HepG2 (cell line): ENCODE measurements at regions not wholly inside any gene's neighbourhood (a gene's known extent, or its start where the extent isn't known, plus 50 kb on each side); places are given as distances from the start of the nearest gene placed in this dataset.

ENCODE experiments used
- ATAC-seq: fragments of 200-7000 bp; cut with Tn5 transposase; 3 replicates; pipeline ENCODE4 v1.9.1; 2020; ENCODE audit warnings: mild to moderate bottlenecking, moderate library complexity
- BruUV-seq: library from RNA; stranded (reverse); fragments of 400-500 nt; replicated peaks from 2 replicates; lab custom pipeline; 2021; lab: Mats Ljungman, UMichigan
- CTCF ChIA-PET: fragments of 300-600 bp; formaldehyde crosslinking; extraction: SDS; loops from one replicate; lab custom pipeline; 2021; ENCODE audit warnings: low total read pairs, inconsistent platforms, low intra/inter-chr PET ratio; lab: Yijun Ruan, JAX
- POLR2A ChIA-PET: fragments of 350-600 bp; sonication (Branson Sonifier 250); formaldehyde crosslinking; loops from one replicate; lab custom pipeline; 2020; ENCODE audit warnings: antibody characterized with exemption, inconsistent platforms; lab: Yijun Ruan, JAX
- DNase-seq: peaks from one replicate; pipeline ENCODE4 v3.0.0-alpha.2; 2015; ENCODE audit warnings: low spot score
- FAIRE-seq: peaks from 3 replicates; lab custom pipeline; 2011; peaks lifted over from hg19 to GRCh38; lab: Jason Lieb, UNC
- H2AFZ ChIP-seq: one replicate; pipeline ENCODE4 v1.6.1; 2011; ENCODE audit warnings: low read length, inconsistent platforms
- H3K27ac ChIP-seq: fragments of 300-600 bp; 3 replicates; pipeline ENCODE4 v1.8.0; 2011; ENCODE audit warnings: mixed run types, mild to moderate bottlenecking, mixed read lengths, low read length, inconsistent platforms; ENCODE audit not compliant: insufficient read depth; ENCODE audit errors: extremely low read length
- H3K27me3 ChIP-seq, 2 experiments: fragments of 200-600 bp in 1 of 2; 2 replicates in 1 of 2; 3 replicates in 1 of 2; pipeline versions ENCODE4 v1.6.0 to v1.8.0; 2011; ENCODE audit warnings: low read length in 2 of 2, mild to moderate bottlenecking in 2 of 2, moderate library complexity in 2 of 2, inconsistent platforms in 1 of 2; ENCODE audit not compliant: insufficient read depth in 2 of 2, control insufficient read depth in 1 of 2
- H3K36me3 ChIP-seq, 2 experiments: fragments of 200-600 bp in 1 of 2; replicated peaks in 1 of 2; 2 replicates in 1 of 2; 3 replicates in 1 of 2; pipeline versions ENCODE4 v1.5.1 to v1.8.0; 2011; ENCODE audit warnings: low read length in 2 of 2, inconsistent platforms in 1 of 2; ENCODE audit not compliant: insufficient read depth in 2 of 2, control insufficient read depth in 1 of 2
- H3K4me1 ChIP-seq: 2 replicates; pipeline ENCODE4 v1.5.1; 2012; ENCODE audit warnings: low read length, inconsistent platforms; ENCODE audit not compliant: insufficient read depth
- H3K4me2 ChIP-seq: 2 replicates; pipeline ENCODE4 v1.6.0; 2011; ENCODE audit warnings: low read depth, low read length, inconsistent platforms
- H3K4me3 ChIP-seq, 3 experiments: fragments of 200-600 bp in 1 of 3; sonication (generic), shearing (Covaris generic) in 1 of 3; replicated peaks in 1 of 3; 2 replicates each; pipeline ENCODE4 v1.5.1; 2011 to 2016; ENCODE audit warnings: low read length in 3 of 3, inconsistent platforms in 2 of 3, low read depth in 2 of 3, mild to moderate bottlenecking in 2 of 3, control low read depth in 1 of 3, mixed read lengths in 1 of 3; ENCODE audit not compliant: insufficient read depth in 1 of 3
- H3K79me2 ChIP-seq: one replicate; pipeline ENCODE4 v1.6.1; 2011; ENCODE audit warnings: low read length, inconsistent platforms; ENCODE audit not compliant: insufficient read depth
- H3K9ac ChIP-seq: 2 replicates; pipeline ENCODE4 v1.6.0; 2011; ENCODE audit warnings: mild to moderate bottlenecking, low read depth, low read length, inconsistent platforms; ENCODE audit not compliant: insufficient read depth
- H3K9me3 ChIP-seq: 2 replicates; pipeline ENCODE4 v1.5.1; 2012; ENCODE audit warnings: mild to moderate bottlenecking, low read length
- H4K20me1 ChIP-seq: 2 replicates; pipeline ENCODE4 v1.6.0; 2011; ENCODE audit warnings: inconsistent platforms, mild to moderate bottlenecking, low read length, moderate library complexity; ENCODE audit not compliant: insufficient read depth
- BORCS8-MEF2B ChIP-seq: sonication (generic); formaldehyde crosslinking; IDR thresholded peaks from 2 replicates; pipeline ENCODE4 v1.8.0; 2022; ENCODE audit warnings: mild to moderate bottlenecking, missing genetic modification reagents
- CENPBD1 ChIP-seq: sonication (generic); formaldehyde crosslinking; IDR thresholded peaks from 2 replicates; pipeline ENCODE4 v1.8.0; 2022; ENCODE audit warnings: missing genetic modification reagents, low read depth, mild to moderate bottlenecking, borderline replicate concordance
- FOXO4 ChIP-seq: sonication (generic); formaldehyde crosslinking; conservative IDR thresholded peaks from 2 replicates; pipeline ENCODE4 v1.8.1; 2023; ENCODE audit warnings: missing genetic modification reagents
- KMT2B ChIP-seq: IDR thresholded peaks from 2 replicates; pipeline ENCODE4 v1.6.1; 2016; ENCODE audit warnings: missing genetic modification reagents, missing compliant biosample characterization
- PATZ1 ChIP-seq: sonication (generic); formaldehyde crosslinking; IDR thresholded peaks from 2 replicates; pipeline ENCODE4 v1.4.0; 2020; ENCODE audit warnings: missing genetic modification reagents
- SNAPC2 ChIP-seq: sonication (generic); formaldehyde crosslinking; IDR thresholded peaks from 2 replicates; pipeline ENCODE4 v1.8.1; 2022; ENCODE audit warnings: mild to moderate bottlenecking, missing genetic modification reagents
- SSRP1 ChIP-seq: IDR thresholded peaks from 2 replicates; pipeline ENCODE4 v1.6.1; 2016; ENCODE audit warnings: control low read depth
- TOE1 ChIP-seq: sonication (generic); formaldehyde crosslinking; IDR thresholded peaks from 2 replicates; pipeline ENCODE4 v1.4.0; 2020; ENCODE audit warnings: mild to moderate bottlenecking, missing genetic modification reagents
- TP53 ChIP-seq: sonication (generic); formaldehyde crosslinking; conservative IDR thresholded peaks from 2 replicates; pipeline ENCODE4 v1.4.0; 2020; ENCODE audit warnings: missing genetic modification reagents
- ZBTB3 ChIP-seq: sonication (generic); formaldehyde crosslinking; IDR thresholded peaks from 2 replicates; pipeline ENCODE4 v1.4.0; 2020; ENCODE audit warnings: low read depth, mild to moderate bottlenecking, moderate library complexity, missing genetic modification reagents, borderline replicate concordance
- ZHX2 ChIP-seq, 2 experiments: sonication (generic) in 1 of 2; formaldehyde crosslinking in 1 of 2; IDR thresholded peaks; 2 replicates each; pipeline versions ENCODE4 v1.6.1 to v1.9.0; 2014 to 2022; ENCODE audit warnings: antibody characterized with exemption in 1 of 2, borderline replicate concordance in 1 of 2, inconsistent platforms in 1 of 2, low read depth in 1 of 2, missing genetic modification reagents in 1 of 2
- ZNF207 ChIP-seq: fragments of 450-650 bp; IDR thresholded peaks from 2 replicates; pipeline ENCODE4 v1.6.1; 2016; ENCODE audit warnings: antibody characterized with exemption, borderline replicate concordance
- ZNF562 ChIP-seq: sonication (generic); formaldehyde crosslinking; IDR thresholded peaks from 2 replicates; pipeline ENCODE4 v1.8.0; 2022; ENCODE audit warnings: missing genetic modification reagents, borderline replicate concordance
- ZNF639 ChIP-seq: conservative IDR thresholded peaks from 2 replicates; pipeline ENCODE4 v1.6.1; 2018; ENCODE audit warnings: missing genetic modification reagents
- WGBS: methylation state at CpG from one replicate; pipeline ENCODE4 v1.1.6; 2017; ENCODE audit warnings: low lambda C conversion rate; 5-methylcytosine and 5-hydroxymethylcytosine counted together
- in situ Hi-C: cut with HindIII; loops from 2 replicates; pipeline ENCODE4 v1.10.0; 2017; ENCODE audit warnings: low pct_unique_long_range_greater_than_20kb; ENCODE audit not compliant: extremely low pct_ligation_motif_present
- intact Hi-C: fragments of 100-400 bp; cut with micrococcal nuclease; formaldehyde crosslinking; loops from one replicate; pipeline ENCODE4 v1.10.0; 2022; ENCODE audit not compliant: unreplicated experiment

GRCh38 chr2:138306626-138307025 lies 194.9 kb upstream of the SPOPL start:
- no peaks in the 10 kb centered on the region for H3K9me3 ChIP-seq
- FAIRE-seq = no peak
- 94% methylated on average over 3 of the region's 3 CpGs for WGBS
- no peak for ATAC-seq
- peaks cover 9% of the 10 kb centered on the region; the same call in 1 of the 2 replicates for H3K4me1 ChIP-seq
- H3K27me3 ChIP-seq = no peaks in the 10 kb centered on the region
- intact Hi-C loops = no loop called here
- no peaks in the 10 kb centered on the region for H4K20me1 ChIP-seq
- ChIA-PET CTCF (no interaction called here), POLR2A (no interaction called here)
- no peaks in the 10 kb centered on the region for H3K79me2 ChIP-seq
- no peaks in the 10 kb centered on the region for H3K36me3 ChIP-seq
- no peak overlapping the region for H2AFZ ChIP-seq
- H3K4me2 ChIP-seq = no peak overlapping the region
- no peak overlapping the region for H3K27ac ChIP-seq
- H3K9ac ChIP-seq = no peak overlapping the region
- in situ Hi-C loops = no loop called here
- H3K4me3 ChIP-seq = no peak overlapping the region
- DNase-seq = no peak
- BruUV-seq = no TSS peak
- TF ChIP-seq TP53 (CRISPR knock-in tag) (no peak), FOXO4 (CRISPR knock-in tag) (no peak), CENPBD1 (CRISPR knock-in tag) (no peak), ZNF207 (no peak), BORCS8-MEF2B (CRISPR knock-in tag) (no peak), ZHX2 (IDR thresholded peaks at IDR 0.05; ENCODE audit: low read depth) (no peak), ZHX2 (CRISPR knock-in tag; IDR thresholded peaks at IDR 0.05; ENCODE audit: borderline replicate concordance) (no peak), TOE1 (CRISPR knock-in tag) (no peak), PATZ1 (CRISPR knock-in tag) (no peak), ZNF562 (CRISPR knock-in tag) (no peak), SSRP1 (CRISPR knock-in tag) (no peak), ZNF639 (no peak), ZBTB3 (CRISPR knock-in tag) (no peak), KMT2B (no peak), SNAPC2 (no peak)
